ENCODE measurements at regions not wholly inside any gene's neighbourhood (a gene's known extent, or its start where the extent isn't known, plus 50 kb on each side); places are given as distances from the start of the nearest gene placed in this dataset.
"Not testable (repeated sequence)": the region's sequence is repeated elsewhere in the genome, so short reads cannot be mapped to it uniquely, and the experiment has no call there.

GRCh38 chr11:42412590-42412989, 899.2 kb upstream of the API5 start:
- no peak for FAIRE-seq
- DNase-seq (ENCODE audit: insufficient read length, low spot score) = no peak

GRCh38 chr11:42417691-42418090, 894.1 kb upstream of the API5 start:
- FAIRE-seq (no peak), DNase-seq (ENCODE audit: insufficient read length, low spot score) (no peak)

- FAIRE-seq (no peak), DNase-seq (ENCODE audit: insufficient read length, low spot score) (no peak)
Observed at GRCh38 chr11:42422090-42422489, 889.7 kb upstream of the API5 start.

GRCh38 chr11:42434911-42435310, 876.9 kb upstream of the API5 start:
- not testable (repeated sequence) for DNase-seq (ENCODE audit: insufficient read length, low spot score); FAIRE-seq

- DNase-seq (ENCODE audit: insufficient read length, low spot score) (no peak), FAIRE-seq (no peak)
Observed at GRCh38 chr11:42444406-42444805, 867.4 kb upstream of the API5 start.

- DNase-seq (ENCODE audit: insufficient read length, low spot score) (no peak), FAIRE-seq (no peak)
Observed at GRCh38 chr11:42462558-42463310, 849.1 kb upstream of the API5 start.

- FAIRE-seq (no peak), DNase-seq (ENCODE audit: insufficient read length, low spot score) (no peak)
Observed at GRCh38 chr11:42465623-42466022, 846.2 kb upstream of the API5 start.

- FAIRE-seq = no peak
Observed at GRCh38 chr11:42473106-42473505, 838.7 kb upstream of the API5 start.

GRCh38 chr11:42482822-42483221, 829.0 kb upstream of the API5 start:
- FAIRE-seq (no peak), DNase-seq (ENCODE audit: insufficient read length, low spot score) (no peak)

More at GRCh38 chr11:42473106-42473505, 838.7 kb upstream of the API5 start:
- DNase-seq (ENCODE audit: insufficient read length, low spot score) = no peak

GRCh38 chr11:42490506-42490905, 821.3 kb upstream of the API5 start:
- FAIRE-seq = no peak
- no peak for DNase-seq (ENCODE audit: insufficient read length, low spot score)

- DNase-seq (ENCODE audit: insufficient read length, low spot score) (no peak), FAIRE-seq (no peak)
Observed at GRCh38 chr11:42494459-42494858, 817.3 kb upstream of the API5 start.

GRCh38 chr11:42498971-42499370, 812.8 kb upstream of the API5 start:
- no peak for DNase-seq (ENCODE audit: insufficient read length, low spot score)
- FAIRE-seq = no peak

- FAIRE-seq (no peak), DNase-seq (ENCODE audit: insufficient read length, low spot score) (no peak)
Observed at GRCh38 chr11:42502151-42502550, 809.6 kb upstream of the API5 start.

GRCh38 chr11:42521994-42522393, 789.8 kb upstream of the API5 start:
- DNase-seq (ENCODE audit: insufficient read length, low spot score) (no peak), FAIRE-seq (no peak)

GRCh38 chr11:42524534-42525227, 787.1 kb upstream of the API5 start:
- FAIRE-seq (no peak), DNase-seq (ENCODE audit: insufficient read length, low spot score) (peak; percentile 13)

GRCh38 chr11:42526426-42526825, 785.4 kb upstream of the API5 start:
- FAIRE-seq (no peak), DNase-seq (ENCODE audit: insufficient read length, low spot score) (no peak)

GRCh38 chr11:42528471-42528870, 783.3 kb upstream of the API5 start:
- DNase-seq (ENCODE audit: insufficient read length, low spot score) (no peak), FAIRE-seq (no peak)

- no peak for FAIRE-seq
- no peak for DNase-seq (ENCODE audit: insufficient read length, low spot score)
Observed at GRCh38 chr11:42528911-42529310, 782.9 kb upstream of the API5 start.

- DNase-seq (ENCODE audit: insufficient read length, low spot score) = no peak
- FAIRE-seq = no peak
Observed at GRCh38 chr11:42536611-42537360, 775.0 kb upstream of the API5 start.

GRCh38 chr11:42542336-42542735, 769.5 kb upstream of the API5 start:
- FAIRE-seq = no peak
- DNase-seq (ENCODE audit: insufficient read length, low spot score) = no peak

- FAIRE-seq (no peak), DNase-seq (ENCODE audit: insufficient read length, low spot score) (no peak)
Observed at GRCh38 chr11:42543844-42544419, 767.9 kb upstream of the API5 start.
